GM13976 (cell line): ENCODE measurements at regions not wholly inside any gene's neighbourhood (a gene's known extent, or its start where the extent isn't known, plus 50 kb on each side); places are given as distances from the start of the nearest gene placed in this dataset.

Experiments used
- DNase-seq: peaks from one replicate; pipeline ENCODE4 v3.0.0; 2012; ENCODE audit warnings: low spot score
- in situ Hi-C: fragments of 300-500 bp; cut with MboI; formaldehyde crosslinking; loops from one replicate; pipeline ENCODE4 v1.12.0; 2022; ENCODE audit warnings: low sequenced_read_pairs, mixed read lengths, inconsistent platforms; ENCODE audit not compliant: unreplicated experiment
- TF ChIP-seq, protein P1 (sequence below): IDR thresholded peaks from 2 replicates; pipeline ENCODE4 v1.5.1; 2012; ENCODE audit warnings: borderline replicate concordance, mild to moderate bottlenecking; ENCODE audit not compliant: insufficient read depth; ENCODE audit errors: extremely low read depth, missing control alignments, control extremely low read depth

DNA sequence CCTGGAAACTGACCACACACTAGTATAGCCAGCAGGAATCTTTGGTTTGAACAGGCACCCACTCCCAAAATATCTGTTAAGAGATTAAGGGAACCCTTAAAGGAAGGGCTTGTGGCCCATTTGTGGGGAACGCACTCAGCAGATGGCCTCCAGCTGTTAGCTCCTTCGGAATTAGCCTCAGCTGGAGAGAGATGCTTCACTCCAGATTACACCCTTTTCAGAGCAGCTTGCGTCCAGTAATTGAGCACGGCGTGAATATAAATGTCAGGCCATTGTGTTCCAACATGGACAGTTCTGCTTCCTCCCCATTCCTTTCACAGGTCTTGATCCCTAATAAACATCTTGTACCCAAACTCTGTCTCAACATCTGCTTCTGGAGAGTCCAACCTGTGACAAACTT is 397.8 kb downstream of the SEC23A start:
- no peak for DNase-seq
- in situ Hi-C loops: no loop called here
- TF ChIP-seq, protein P1, sequence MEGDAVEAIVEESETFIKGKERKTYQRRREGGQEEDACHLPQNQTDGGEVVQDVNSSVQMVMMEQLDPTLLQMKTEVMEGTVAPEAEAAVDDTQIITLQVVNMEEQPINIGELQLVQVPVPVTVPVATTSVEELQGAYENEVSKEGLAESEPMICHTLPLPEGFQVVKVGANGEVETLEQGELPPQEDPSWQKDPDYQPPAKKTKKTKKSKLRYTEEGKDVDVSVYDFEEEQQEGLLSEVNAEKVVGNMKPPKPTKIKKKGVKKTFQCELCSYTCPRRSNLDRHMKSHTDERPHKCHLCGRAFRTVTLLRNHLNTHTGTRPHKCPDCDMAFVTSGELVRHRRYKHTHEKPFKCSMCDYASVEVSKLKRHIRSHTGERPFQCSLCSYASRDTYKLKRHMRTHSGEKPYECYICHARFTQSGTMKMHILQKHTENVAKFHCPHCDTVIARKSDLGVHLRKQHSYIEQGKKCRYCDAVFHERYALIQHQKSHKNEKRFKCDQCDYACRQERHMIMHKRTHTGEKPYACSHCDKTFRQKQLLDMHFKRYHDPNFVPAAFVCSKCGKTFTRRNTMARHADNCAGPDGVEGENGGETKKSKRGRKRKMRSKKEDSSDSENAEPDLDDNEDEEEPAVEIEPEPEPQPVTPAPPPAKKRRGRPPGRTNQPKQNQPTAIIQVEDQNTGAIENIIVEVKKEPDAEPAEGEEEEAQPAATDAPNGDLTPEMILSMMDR: no peak

DNA sequence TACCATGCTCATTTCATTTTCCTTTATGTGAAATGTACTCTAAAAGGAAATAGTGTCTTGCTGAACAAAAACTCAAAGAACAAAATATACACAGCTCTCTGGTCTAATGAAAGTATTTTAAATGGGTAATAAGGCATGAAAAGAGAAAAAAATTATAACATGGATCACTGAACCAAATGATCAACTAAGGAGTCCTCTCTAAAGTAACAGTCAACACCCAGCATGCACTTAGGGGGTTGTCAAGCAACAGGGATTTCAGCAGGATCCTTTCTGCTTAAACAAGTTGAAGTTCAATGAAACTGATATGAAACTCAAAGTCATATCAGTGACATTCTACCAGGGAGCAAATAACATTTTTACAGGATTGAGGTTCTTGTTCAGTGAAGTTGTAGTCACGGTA is 398.8 kb downstream of the SEC23A start:
- no peak for DNase-seq
- TF ChIP-seq, protein P1: no peak
- in situ Hi-C loops: no loop called here

DNA sequence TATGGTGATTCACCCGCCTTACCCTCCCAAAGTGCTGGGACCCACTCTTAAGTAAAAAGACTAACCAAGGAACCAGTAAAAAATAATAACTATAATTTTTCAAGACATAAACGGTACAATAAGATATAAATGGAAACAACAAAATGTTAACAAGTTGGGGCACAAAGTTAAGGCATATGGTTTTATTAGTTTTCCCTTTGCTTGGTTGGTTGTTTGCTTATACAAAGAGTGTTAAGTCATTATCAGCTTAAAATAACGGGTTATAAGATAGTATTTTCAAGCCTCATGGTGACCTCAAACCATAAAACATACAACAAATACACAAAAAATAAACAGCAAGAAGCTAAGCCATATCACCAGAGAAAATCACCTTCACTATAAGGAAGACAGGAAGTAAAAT is 406.1 kb downstream of the SEC23A start:
- TF ChIP-seq, protein P1: no peak
- no peak for DNase-seq
- in situ Hi-C loops: no loop called here

DNA sequence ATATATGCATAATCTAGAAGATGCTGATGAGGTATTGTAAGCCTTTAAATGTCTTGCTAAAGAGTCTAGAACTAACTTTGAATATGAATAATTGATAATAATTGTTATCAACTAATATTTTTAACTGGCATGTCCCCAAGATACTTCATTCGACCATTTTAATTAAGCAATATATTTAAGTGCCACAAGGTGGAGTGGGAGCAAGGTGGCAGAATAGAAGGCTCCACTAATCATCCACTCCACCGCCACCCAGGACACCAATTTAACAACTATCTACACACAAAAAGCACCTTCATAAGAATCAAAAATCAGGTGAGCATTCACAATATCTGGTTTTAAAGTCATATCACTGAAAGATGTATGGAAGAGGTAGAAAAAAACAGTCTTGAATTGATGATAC is 409.6 kb downstream of the SEC23A start:
- in situ Hi-C loops: no loop called here
- TF ChIP-seq, protein P1: no peak
- DNase-seq: no peak

DNA sequence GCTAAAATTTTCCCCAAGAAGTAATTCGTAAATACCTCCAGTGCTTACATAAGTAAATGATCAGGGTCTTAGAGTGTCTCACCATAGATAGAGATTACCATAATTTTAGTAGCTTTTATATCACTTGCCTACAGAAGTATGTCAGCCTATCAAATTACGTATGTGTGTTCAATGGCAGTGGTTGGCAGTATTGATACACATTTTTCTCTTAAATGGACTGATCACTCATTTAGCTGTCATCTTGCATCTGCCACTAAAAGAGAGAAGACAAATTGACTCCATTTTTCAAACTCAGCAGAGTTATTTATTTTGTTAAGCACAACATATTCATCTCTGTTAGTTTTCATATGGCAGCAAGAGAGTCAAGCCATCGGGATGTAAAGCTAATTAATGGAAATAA is 413.1 kb upstream of the CLEC14A start:
- TF ChIP-seq, protein P1: no peak
- in situ Hi-C loops: no loop called here
- DNase-seq: no peak

DNA sequence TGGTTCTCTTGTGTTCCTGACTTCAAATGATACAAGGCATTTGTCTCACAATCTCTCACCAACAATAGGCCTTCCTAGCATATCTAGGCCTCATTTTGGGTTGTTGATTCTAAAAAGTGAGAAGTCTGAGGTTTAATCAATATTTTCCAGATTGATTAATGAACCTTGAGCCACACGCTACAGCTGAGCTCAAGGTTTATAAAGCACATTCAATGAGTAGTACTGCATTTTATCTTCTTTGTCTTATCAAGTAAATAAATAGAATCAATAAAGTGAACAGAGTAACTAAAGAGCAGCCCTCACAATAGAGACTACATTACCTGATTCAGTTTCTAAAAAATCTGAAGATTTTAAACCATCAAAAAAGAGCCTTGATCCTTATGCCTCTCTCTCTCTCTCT is 407.5 kb upstream of the CLEC14A start:
- DNase-seq: no peak
- in situ Hi-C loops: no loop called here
- TF ChIP-seq, protein P1: no peak

DNA sequence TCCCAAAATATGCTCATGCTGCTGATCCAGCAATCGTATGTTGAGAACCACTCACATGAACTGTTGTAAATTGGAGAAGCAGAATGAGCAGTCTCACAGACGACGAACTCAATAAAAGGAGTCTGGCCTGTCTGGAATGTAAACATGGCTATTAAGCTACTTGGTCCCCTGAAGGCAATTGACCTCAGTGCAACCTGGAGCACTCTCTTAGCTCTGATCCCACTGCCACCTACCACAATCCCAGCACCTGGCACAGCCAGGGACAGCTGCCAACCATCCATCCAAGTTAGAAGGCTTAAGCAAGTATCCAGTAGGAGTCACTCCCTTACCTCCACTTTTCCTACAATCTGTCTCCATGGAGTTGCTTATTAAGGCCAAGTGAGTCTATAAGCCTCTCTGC is 406.9 kb upstream of the CLEC14A start:
- no peak for DNase-seq
- TF ChIP-seq, protein P1: no peak
- in situ Hi-C loops: no loop called here
